ENCODE measurements at regions not wholly inside any gene's neighbourhood (a gene's known extent, or its start where the extent isn't known, plus 50 kb on each side); places are given as distances from the start of the nearest gene placed in this dataset.

DNA sequence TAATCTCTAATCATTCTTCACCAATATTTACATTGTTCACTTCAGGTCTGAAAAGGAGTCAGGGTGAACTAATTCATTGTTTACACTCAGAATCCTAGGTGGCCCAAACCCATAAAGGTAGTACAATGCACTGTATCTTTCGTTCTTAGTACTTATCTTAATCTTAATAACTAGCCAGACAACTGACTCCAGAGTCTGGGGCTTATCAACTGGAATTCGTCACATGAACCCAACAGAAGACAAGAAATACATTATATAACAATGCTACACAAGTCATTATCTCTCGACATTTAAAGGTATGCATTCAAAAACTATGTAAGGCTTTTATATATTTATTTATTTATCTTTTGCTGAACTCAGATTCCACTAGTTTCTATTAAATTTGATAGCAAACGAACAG lies 125.9 kb upstream of the ESRRG start:
- TF ChIP-seq, protein P1, sequence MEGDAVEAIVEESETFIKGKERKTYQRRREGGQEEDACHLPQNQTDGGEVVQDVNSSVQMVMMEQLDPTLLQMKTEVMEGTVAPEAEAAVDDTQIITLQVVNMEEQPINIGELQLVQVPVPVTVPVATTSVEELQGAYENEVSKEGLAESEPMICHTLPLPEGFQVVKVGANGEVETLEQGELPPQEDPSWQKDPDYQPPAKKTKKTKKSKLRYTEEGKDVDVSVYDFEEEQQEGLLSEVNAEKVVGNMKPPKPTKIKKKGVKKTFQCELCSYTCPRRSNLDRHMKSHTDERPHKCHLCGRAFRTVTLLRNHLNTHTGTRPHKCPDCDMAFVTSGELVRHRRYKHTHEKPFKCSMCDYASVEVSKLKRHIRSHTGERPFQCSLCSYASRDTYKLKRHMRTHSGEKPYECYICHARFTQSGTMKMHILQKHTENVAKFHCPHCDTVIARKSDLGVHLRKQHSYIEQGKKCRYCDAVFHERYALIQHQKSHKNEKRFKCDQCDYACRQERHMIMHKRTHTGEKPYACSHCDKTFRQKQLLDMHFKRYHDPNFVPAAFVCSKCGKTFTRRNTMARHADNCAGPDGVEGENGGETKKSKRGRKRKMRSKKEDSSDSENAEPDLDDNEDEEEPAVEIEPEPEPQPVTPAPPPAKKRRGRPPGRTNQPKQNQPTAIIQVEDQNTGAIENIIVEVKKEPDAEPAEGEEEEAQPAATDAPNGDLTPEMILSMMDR (IDR thresholded peaks at IDR 0.05; ENCODE audit: low read depth, low read length, poor library complexity, severe bottlenecking): no peak
- no peak for TF ChIP-seq EZH2phosphoT487 (IDR thresholded peaks at IDR 0.05; ENCODE audit: borderline replicate concordance, low read length)

Data from DOHH2 (cell line).